NCI-H1436 (cell line): ENCODE measurements at regions not wholly inside any gene's neighbourhood (a gene's known extent, or its start where the extent isn't known, plus 50 kb on each side); places are given as distances from the start of the nearest gene placed in this dataset.

ENCODE experiments used
- DNase-seq: peaks from one replicate; lab custom pipeline; 2025; lab: John Stamatoyannopoulos, UW

DNA sequence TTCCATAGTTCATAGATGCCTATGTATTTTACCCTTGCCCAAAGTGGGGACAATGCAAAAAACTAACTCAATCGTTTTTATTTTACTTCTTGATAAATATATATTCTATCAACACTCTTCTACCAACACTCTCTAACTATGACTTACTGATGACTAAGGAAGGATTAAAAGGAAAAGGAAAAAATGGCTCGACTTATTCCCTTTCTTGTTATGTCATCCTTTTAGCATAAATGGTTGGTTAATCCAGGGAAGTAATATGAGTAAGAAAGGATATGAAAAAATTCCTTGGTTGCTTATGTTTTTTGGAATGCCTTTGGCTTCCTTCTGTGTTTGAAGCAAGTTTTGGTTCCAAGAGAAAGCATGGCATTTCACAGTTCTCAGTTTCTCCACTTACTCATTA is 1087.1 kb downstream of the C4orf33 start:
- DNase-seq, result no peak

DNA sequence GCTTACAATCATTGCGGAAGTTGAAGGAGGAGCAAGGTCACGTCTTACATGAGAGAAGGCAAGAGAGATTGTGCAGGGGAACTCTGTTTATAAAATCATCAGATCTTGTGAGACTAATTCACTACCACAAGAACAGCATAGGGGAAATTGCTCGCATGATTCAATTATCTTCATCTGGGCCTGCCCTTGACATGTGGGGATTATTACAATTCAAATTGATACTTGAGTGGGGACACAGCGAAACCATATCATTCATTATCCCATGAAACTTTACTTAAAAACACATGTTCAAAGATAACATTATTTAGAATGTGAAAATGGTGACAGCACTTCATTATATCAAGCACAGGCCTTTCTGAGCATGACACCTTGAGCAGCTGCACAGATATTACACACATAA is 1087.8 kb downstream of the C4orf33 start:
- no peak for DNase-seq

GRCh38 chr4:130185123-130185522 is 1089.2 kb downstream of the C4orf33 start:
- no peak for DNase-seq

GRCh38 chr4:130186931-130187330 is 1091.0 kb downstream of the C4orf33 start:
- peak; percentile 33 for DNase-seq

- DNase-seq, result no peak
Observed at GRCh38 chr4:130187587-130187986, 1091.6 kb downstream of the C4orf33 start.

- no peak for DNase-seq
Observed at GRCh38 chr4:130192787-130193186, 1096.8 kb downstream of the C4orf33 start.

DNA sequence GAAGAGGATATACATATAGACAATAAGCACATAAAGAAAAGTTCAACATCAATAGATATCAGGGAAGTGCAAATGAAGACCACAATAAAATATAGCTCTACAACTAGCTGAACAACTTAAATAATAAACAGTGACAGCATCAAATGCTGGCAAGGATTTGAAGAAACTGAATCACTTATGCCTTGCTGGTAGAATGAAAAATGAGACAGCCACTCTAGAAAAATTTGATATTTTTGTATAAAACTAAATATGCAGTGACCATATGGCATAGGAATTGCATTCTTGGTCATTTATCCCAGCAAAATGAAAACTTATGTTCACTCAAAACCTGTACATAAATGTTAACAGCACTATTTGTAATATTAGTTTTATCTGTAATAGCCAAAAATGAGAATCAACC is 1102.0 kb downstream of the C4orf33 start:
- no peak for DNase-seq

DNA sequence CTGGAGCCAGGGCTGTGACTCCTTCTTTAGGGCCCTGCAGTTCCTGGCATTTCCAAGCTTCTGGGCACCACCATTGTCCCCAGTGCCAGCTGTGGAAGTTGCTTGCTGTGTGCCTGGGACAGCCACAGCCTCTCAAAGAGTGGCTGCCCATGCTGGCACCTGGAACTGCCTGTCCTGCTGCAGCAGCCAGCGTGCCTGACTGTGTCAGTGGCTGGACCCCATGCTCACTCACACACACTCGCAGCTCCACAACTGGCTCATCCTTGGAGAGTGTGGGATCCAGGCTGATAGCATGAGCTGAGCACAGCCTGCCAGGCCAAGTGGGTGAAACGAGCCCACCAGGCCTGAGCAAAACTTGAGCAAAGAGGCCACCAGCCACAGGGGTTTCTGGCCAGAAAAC is 1107.6 kb downstream of the C4orf33 start:
- DNase-seq, result no peak

GRCh38 chr4:130210864-130211263 is 1114.9 kb downstream of the C4orf33 start:
- no peak for DNase-seq

DNA sequence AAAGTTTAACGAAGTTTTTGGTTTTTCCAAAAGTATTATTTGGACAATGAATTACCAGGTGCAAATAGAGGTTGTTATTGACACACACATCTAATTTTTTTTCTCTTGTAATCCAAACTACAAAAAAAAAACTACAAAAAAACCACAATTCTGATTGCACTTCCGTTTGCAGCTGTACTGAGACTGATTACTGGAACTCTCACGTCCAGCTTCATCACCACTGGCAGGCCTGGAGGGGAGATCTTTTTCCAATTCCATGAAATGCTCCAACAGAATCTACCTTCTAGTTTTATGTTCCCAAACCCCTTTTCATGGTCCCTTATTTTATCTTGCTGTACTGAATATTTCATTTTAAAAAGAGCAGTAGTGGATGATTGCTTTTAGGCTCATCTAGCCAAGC is 1118.3 kb downstream of the C4orf33 start:
- no peak for DNase-seq

GRCh38 chr4:130233377-130234047 is 1137.6 kb downstream of the C4orf33 start:
- DNase-seq, result no peak

GRCh38 chr4:130238121-130238520 is 1142.2 kb downstream of the C4orf33 start:
- no peak for DNase-seq

DNA sequence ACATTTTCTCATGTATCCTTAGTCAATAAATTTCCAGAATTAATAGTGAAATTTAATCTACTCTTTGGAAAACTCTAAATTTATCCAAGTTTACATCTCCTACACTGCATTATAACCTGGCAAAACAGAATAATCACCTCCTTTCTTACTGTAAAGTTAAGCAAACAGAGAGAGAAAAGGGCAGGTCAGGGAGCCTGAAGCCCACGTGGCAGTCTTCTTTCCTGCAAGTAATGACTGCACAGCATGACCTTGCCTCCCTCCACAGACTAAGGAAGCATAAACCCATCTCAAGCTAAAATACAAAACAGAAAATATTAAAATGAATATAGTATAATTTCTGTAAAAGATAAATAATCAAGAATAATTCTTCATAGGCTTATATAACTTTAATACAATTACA is 1153.0 kb downstream of the C4orf33 start:
- no peak for DNase-seq

DNA sequence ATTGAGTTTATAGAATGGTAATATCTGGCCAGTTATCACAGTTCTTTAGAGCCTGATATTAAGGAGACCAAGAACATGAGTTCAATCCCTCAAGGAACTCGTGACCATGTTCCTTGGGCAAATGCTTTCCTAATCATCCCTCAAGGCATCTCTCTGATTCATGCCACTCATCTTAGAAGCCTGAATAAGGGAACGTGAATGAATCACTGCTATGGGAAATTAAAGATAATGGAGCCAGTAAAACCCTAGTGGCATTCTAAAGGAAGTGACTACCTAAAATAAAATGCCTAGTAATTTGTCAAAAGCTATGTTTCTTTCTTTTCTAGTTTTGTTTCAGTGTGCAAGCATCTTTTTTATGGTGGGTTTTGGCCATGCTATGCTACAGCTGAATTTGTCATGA is 1161.3 kb downstream of the C4orf33 start:
- DNase-seq, result no peak

- no peak for DNase-seq
Observed at GRCh38 chr4:130266814-130267213, 1170.9 kb downstream of the C4orf33 start.

GRCh38 chr4:130288576-130288975 is 1192.6 kb downstream of the C4orf33 start:
- no peak for DNase-seq

GRCh38 chr4:130293692-130294091 is 1197.7 kb downstream of the C4orf33 start:
- DNase-seq, result no peak

GRCh38 chr4:130296448-130296847 is 1200.5 kb downstream of the C4orf33 start:
- no peak for DNase-seq

DNA sequence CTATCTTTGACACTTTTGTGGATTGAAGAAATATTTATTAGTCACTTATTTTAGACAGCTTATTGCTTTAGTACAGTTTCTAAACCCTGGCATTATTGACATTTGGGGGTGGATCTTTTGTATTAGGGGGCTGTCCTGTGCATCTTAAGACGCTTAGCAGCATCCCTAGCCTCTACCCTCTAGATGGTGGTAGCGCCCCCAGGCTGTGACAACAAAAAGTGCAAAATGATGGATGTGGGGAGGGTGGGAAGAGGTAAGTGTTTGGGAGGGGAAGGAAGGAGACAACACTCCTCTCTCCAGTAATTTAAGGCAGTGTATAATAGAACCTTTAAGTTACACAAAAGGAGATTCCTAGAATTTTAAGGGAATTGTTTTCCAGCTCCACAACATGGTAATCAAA is 1210.6 kb downstream of the C4orf33 start:
- DNase-seq, result no peak

DNA sequence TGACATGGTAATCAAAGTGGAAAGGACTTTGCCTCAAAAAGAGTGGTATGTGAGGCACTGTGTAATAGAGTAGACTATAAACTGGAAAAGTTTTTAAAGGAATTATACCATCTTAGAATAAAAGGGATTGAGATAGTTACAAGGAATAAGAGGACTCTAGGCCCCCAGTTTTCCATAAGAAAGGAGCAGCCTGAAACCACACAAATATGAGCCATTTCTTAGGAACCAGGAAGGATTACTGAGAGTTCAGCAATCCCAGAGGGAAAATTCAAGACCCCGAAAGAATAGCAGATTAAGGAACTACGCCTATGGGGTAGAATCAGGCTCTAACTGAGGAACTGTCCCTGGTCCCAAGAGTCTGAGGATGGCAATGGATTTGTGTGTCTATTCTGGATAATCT is 1213.3 kb downstream of the C4orf33 start:
- DNase-seq, result no peak

DNA sequence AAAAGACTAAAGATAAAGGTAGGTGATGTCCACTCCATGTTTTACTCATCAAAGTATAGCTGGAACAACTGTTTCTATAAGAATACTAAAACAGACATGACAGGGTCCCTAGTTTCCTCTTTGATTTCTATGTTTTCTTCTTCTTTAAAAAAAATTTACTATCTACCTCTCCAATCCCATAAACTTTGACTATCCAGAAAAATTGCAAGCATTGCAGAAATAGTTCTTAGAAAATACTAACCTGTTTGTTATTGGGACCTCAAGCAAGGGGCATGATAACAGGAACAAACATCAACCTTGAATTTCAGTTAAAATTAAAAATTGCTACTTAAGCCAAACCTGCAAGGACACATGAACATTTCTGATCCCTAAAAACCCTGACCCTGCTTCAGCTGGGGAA is 1226.5 kb downstream of the C4orf33 start:
- no peak for DNase-seq

DNA sequence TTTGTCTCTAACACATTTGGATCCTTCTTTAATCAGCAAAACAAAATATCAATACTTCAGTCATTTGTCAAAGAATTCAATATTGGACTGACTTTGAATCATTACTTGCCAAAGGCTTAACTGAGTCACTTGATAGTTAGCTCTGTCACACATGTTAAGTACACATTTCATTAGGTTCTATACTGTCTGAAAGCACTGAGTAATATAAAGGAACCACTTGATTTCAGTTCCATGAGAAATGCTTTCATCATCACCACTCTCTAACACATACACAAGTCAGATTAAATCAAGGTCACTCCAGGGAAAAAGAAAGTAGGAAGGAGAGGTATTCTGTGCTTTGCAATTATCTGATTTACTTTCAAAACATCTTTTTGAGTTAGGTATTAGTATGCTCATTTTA is 1233.1 kb downstream of the C4orf33 start:
- no peak for DNase-seq

GRCh38 chr4:130333241-130333759 is 1237.3 kb downstream of the C4orf33 start:
- no peak for DNase-seq
